ENCODE measurements at regions not wholly inside any gene's neighbourhood (a gene's known extent, or its start where the extent isn't known, plus 50 kb on each side); places are given as distances from the start of the nearest gene placed in this dataset.

GRCh38 chr10:31602541-31603234 is 283.7 kb downstream of the ZEB1 start:
- Histone ChIP-seq H3K27me3 (ENCODE audit: control insufficient read depth, insufficient read depth, low read length) (no peaks in the 10 kb centered on the region), H3K27ac (ENCODE audit: low read length) (peak overlapping the region; percentile 97), H3K36me3 (ENCODE audit: control insufficient read depth, insufficient read depth, low read length) (no peaks in the 10 kb centered on the region), H3K4me1 (ENCODE audit: control insufficient read depth, insufficient read depth, low read length) (peaks cover 39% of the 10 kb centered on the region), H3K4me3 (ENCODE audit: low read length) (peak overlapping the region; percentile 81), H3K9me3 (replicated peaks; ENCODE audit: control insufficient read depth, low read depth, low read length) (no peaks in the 10 kb centered on the region)
- WGBS (ENCODE audit: insufficient coverage) = 9% methylated on average over 19 of the region's 22 CpGs
- DNase-seq = peak; percentile 96

GRCh38 chr10:31601136-31601535 is 282.1 kb downstream of the ZEB1 start:
- no peak overlapping the region for H3K27ac ChIP-seq (ENCODE audit: low read length)
- no peak overlapping the region for H3K4me3 ChIP-seq (ENCODE audit: low read length)
- no peaks in the 10 kb centered on the region for H3K27me3 ChIP-seq (ENCODE audit: control insufficient read depth, insufficient read depth, low read length)
- peaks cover 37% of the 10 kb centered on the region for H3K4me1 ChIP-seq (ENCODE audit: control insufficient read depth, insufficient read depth, low read length)
- H3K36me3 ChIP-seq (ENCODE audit: control insufficient read depth, insufficient read depth, low read length) = no peaks in the 10 kb centered on the region
- DNase-seq = no peak
- H3K9me3 ChIP-seq (replicated peaks; ENCODE audit: control insufficient read depth, low read depth, low read length) = no peaks in the 10 kb centered on the region
- WGBS (ENCODE audit: insufficient coverage) = 100% methylated on average over 1 of the region's 3 CpGs

- WGBS (ENCODE audit: insufficient coverage) = 91% methylated on average over 4 of the region's 9 CpGs
These were observed 280.8 kb downstream of the ZEB1 start for GRCh38 chr10:31599626-31600504.

GRCh38 chr10:31596765-31597164 is 277.7 kb downstream of the ZEB1 start:
- Histone ChIP-seq H3K27me3 (ENCODE audit: control insufficient read depth, insufficient read depth, low read length) (no peaks in the 10 kb centered on the region), H3K4me3 (ENCODE audit: low read length) (no peak overlapping the region), H3K36me3 (ENCODE audit: control insufficient read depth, insufficient read depth, low read length) (no peaks in the 10 kb centered on the region), H3K4me1 (ENCODE audit: control insufficient read depth, insufficient read depth, low read length) (peaks cover 14% of the 10 kb centered on the region), H3K9me3 (replicated peaks; ENCODE audit: control insufficient read depth, low read depth, low read length) (peaks cover 3% of the 10 kb centered on the region), H3K27ac (ENCODE audit: low read length) (no peak overlapping the region)
- DNase-seq = no peak
- 100% methylated on average over 1 of the region's 2 CpGs for WGBS (ENCODE audit: insufficient coverage)

More at GRCh38 chr10:31599626-31600504, 280.8 kb downstream of the ZEB1 start:
- Histone ChIP-seq H3K36me3 (ENCODE audit: control insufficient read depth, insufficient read depth, low read length) (no peaks in the 10 kb centered on the region), H3K27ac (ENCODE audit: low read length) (peak overlapping the region; percentile 48), H3K9me3 (replicated peaks; ENCODE audit: control insufficient read depth, low read depth, low read length) (no peaks in the 10 kb centered on the region), H3K4me3 (ENCODE audit: low read length) (no peak overlapping the region), H3K4me1 (ENCODE audit: control insufficient read depth, insufficient read depth, low read length) (peaks cover 33% of the 10 kb centered on the region), H3K27me3 (ENCODE audit: control insufficient read depth, insufficient read depth, low read length) (no peaks in the 10 kb centered on the region)
- DNase-seq = peak; percentile 34

GRCh38 chr10:31595992-31596391 is 277.0 kb downstream of the ZEB1 start:
- peaks cover 14% of the 10 kb centered on the region for H3K4me1 ChIP-seq (ENCODE audit: control insufficient read depth, insufficient read depth, low read length)
- peaks cover 3% of the 10 kb centered on the region for H3K9me3 ChIP-seq (replicated peaks; ENCODE audit: control insufficient read depth, low read depth, low read length)
- DNase-seq = no peak
- H3K36me3 ChIP-seq (ENCODE audit: control insufficient read depth, insufficient read depth, low read length) = no peaks in the 10 kb centered on the region
- WGBS (ENCODE audit: insufficient coverage) = 74% methylated on average over 3 of the region's 3 CpGs
- H3K4me3 ChIP-seq (ENCODE audit: low read length) = no peak overlapping the region
- H3K27ac ChIP-seq (ENCODE audit: low read length) = no peak overlapping the region
- no peaks in the 10 kb centered on the region for H3K27me3 ChIP-seq (ENCODE audit: control insufficient read depth, insufficient read depth, low read length)

- 83% methylated on average over 1 of the region's 1 CpG for WGBS (ENCODE audit: insufficient coverage)
- H3K27ac ChIP-seq (ENCODE audit: low read length) = no peak overlapping the region
- H3K9me3 ChIP-seq (replicated peaks; ENCODE audit: control insufficient read depth, low read depth, low read length) = peaks cover 3% of the 10 kb centered on the region
- H3K4me1 ChIP-seq (ENCODE audit: control insufficient read depth, insufficient read depth, low read length) = peaks cover 6% of the 10 kb centered on the region
- no peak overlapping the region for H3K4me3 ChIP-seq (ENCODE audit: low read length)
- H3K36me3 ChIP-seq (ENCODE audit: control insufficient read depth, insufficient read depth, low read length) = no peaks in the 10 kb centered on the region
- no peak for DNase-seq
- H3K27me3 ChIP-seq (ENCODE audit: control insufficient read depth, insufficient read depth, low read length) = no peaks in the 10 kb centered on the region
These were observed 275.4 kb downstream of the ZEB1 start for GRCh38 chr10:31594347-31594873.

- Histone ChIP-seq H3K4me1 (ENCODE audit: control insufficient read depth, insufficient read depth, low read length) (peaks cover 3% of the 10 kb centered on the region), H3K27me3 (ENCODE audit: control insufficient read depth, insufficient read depth, low read length) (no peaks in the 10 kb centered on the region), H3K9me3 (replicated peaks; ENCODE audit: control insufficient read depth, low read depth, low read length) (peaks cover 3% of the 10 kb centered on the region), H3K36me3 (ENCODE audit: control insufficient read depth, insufficient read depth, low read length) (no peaks in the 10 kb centered on the region), H3K27ac (ENCODE audit: low read length) (no peak overlapping the region), H3K4me3 (ENCODE audit: low read length) (no peak overlapping the region)
- WGBS (ENCODE audit: insufficient coverage) = 40% methylated on average over 1 of the region's 2 CpGs
- peak; percentile 41 for DNase-seq
These were observed 274.1 kb downstream of the ZEB1 start for GRCh38 chr10:31593124-31593523.

GRCh38 chr10:31591569-31591968 is 272.6 kb downstream of the ZEB1 start:
- H3K4me1 ChIP-seq (ENCODE audit: control insufficient read depth, insufficient read depth, low read length) = peaks cover 3% of the 10 kb centered on the region
- peaks cover 9% of the 10 kb centered on the region for H3K9me3 ChIP-seq (replicated peaks; ENCODE audit: control insufficient read depth, low read depth, low read length)
- no peaks in the 10 kb centered on the region for H3K27me3 ChIP-seq (ENCODE audit: control insufficient read depth, insufficient read depth, low read length)
- H3K27ac ChIP-seq (ENCODE audit: low read length) = no peak overlapping the region
- no peaks in the 10 kb centered on the region for H3K36me3 ChIP-seq (ENCODE audit: control insufficient read depth, insufficient read depth, low read length)
- DNase-seq = no peak
- no peak overlapping the region for H3K4me3 ChIP-seq (ENCODE audit: low read length)

- no CpG with 5 or more reads among the region's 6 CpGs for WGBS (ENCODE audit: insufficient coverage)
- H3K36me3 ChIP-seq (ENCODE audit: control insufficient read depth, insufficient read depth, low read length) = no peaks in the 10 kb centered on the region
- no peak overlapping the region for H3K4me3 ChIP-seq (ENCODE audit: low read length)
- H3K27ac ChIP-seq (ENCODE audit: low read length) = no peak overlapping the region
- H3K27me3 ChIP-seq (ENCODE audit: control insufficient read depth, insufficient read depth, low read length) = no peaks in the 10 kb centered on the region
- peaks cover 3% of the 10 kb centered on the region for H3K4me1 ChIP-seq (ENCODE audit: control insufficient read depth, insufficient read depth, low read length)
- peak; percentile 55 for DNase-seq
- H3K9me3 ChIP-seq (replicated peaks; ENCODE audit: control insufficient read depth, low read depth, low read length) = peaks cover 9% of the 10 kb centered on the region
These were observed 271.2 kb downstream of the ZEB1 start for GRCh38 chr10:31590023-31590800.

GRCh38 chr10:31587691-31588090 is 268.7 kb downstream of the ZEB1 start:
- WGBS (ENCODE audit: insufficient coverage) = 100% methylated on average over 2 of the region's 9 CpGs
- H3K27me3 ChIP-seq (ENCODE audit: control insufficient read depth, insufficient read depth, low read length) = no peaks in the 10 kb centered on the region
- H3K27ac ChIP-seq (ENCODE audit: low read length) = no peak overlapping the region
- DNase-seq = no peak
- H3K36me3 ChIP-seq (ENCODE audit: control insufficient read depth, insufficient read depth, low read length) = no peaks in the 10 kb centered on the region
- H3K9me3 ChIP-seq (replicated peaks; ENCODE audit: control insufficient read depth, low read depth, low read length) = peaks cover 9% of the 10 kb centered on the region
- no peak overlapping the region for H3K4me3 ChIP-seq (ENCODE audit: low read length)
- peaks cover 22% of the 10 kb centered on the region for H3K4me1 ChIP-seq (ENCODE audit: control insufficient read depth, insufficient read depth, low read length)
